GM12878 (cell line): ENCODE measurements at regions not wholly inside any gene's neighbourhood (a gene's known extent, or its start where the extent isn't known, plus 50 kb on each side); places are given as distances from the start of the nearest gene placed in this dataset.
"Not testable (repeated sequence)": the region's sequence is repeated elsewhere in the genome, so short reads cannot be mapped to it uniquely, and the experiment has no call there.

Experiments
- ATAC-seq: fragments of 200-7000 bp; cut with Tn5 transposase; 3 replicates; pipeline ENCODE4 v1.9.1; 2020; ENCODE audit warnings: mild to moderate bottlenecking, moderate library complexity
- BruUV-seq: library from RNA; stranded (reverse); fragments of 400-500 nt; replicated peaks from 2 replicates; lab custom pipeline; 2021; lab: Mats Ljungman, UMichigan
- CTCF ChIA-PET: fragments of 300-600 bp; sonication (Branson Sonifier 250); formaldehyde crosslinking; extraction: SDS; loops from one replicate; lab custom pipeline; 2021; ENCODE audit warnings: inconsistent platforms; lab: Yijun Ruan, JAX
- POLR2A ChIA-PET: fragments of 350-600 bp; formaldehyde crosslinking; extraction: SDS; loops from one replicate; lab custom pipeline; 2021; ENCODE audit warnings: inconsistent platforms; lab: Charles Lee
- RAD21 ChIA-PET: fragments of 300-600 bp; sonication (Branson Sonifier 250); formaldehyde crosslinking; loops from one replicate; lab custom pipeline; 2023; ENCODE audit warnings: antibody characterized with exemption; ENCODE audit not compliant: unreplicated experiment; lab: Charles Lee
- SMC1A ChIA-PET: fragments of 300-600 bp; sonication (Branson Sonifier 250); formaldehyde crosslinking; loops from one replicate; lab custom pipeline; 2023; ENCODE audit not compliant: unreplicated experiment, uncharacterized antibody; lab: Charles Lee
- DNase-seq: peaks from one replicate; pipeline ENCODE4 v3.0.0-alpha.2; 2011; ENCODE audit warnings: low read depth, low spot score
- FAIRE-seq: peaks from 3 replicates; lab custom pipeline; 2011; peaks lifted over from hg19 to GRCh38; lab: Jason Lieb, UNC
- H2AFZ ChIP-seq: 2 replicates; pipeline ENCODE4 v1.6.0; 2011; ENCODE audit warnings: low read depth, low read length, control low read depth; ENCODE audit not compliant: control insufficient read depth
- H3K27ac ChIP-seq: 2 replicates; pipeline ENCODE4 v1.5.1; 2011; ENCODE audit warnings: control low read depth; ENCODE audit not compliant: control insufficient read depth, insufficient read depth
- H3K27me3 ChIP-seq, 2 experiments: replicated peaks in 1 of 2; 2 replicates each; pipeline versions ENCODE4 v1.6.0 to v1.6.1; 2011; ENCODE audit warnings: low read length in 1 of 2; ENCODE audit not compliant: control insufficient read depth in 2 of 2, insufficient read depth in 2 of 2
- H3K36me3 ChIP-seq, 2 experiments: 2 replicates each; pipeline ENCODE4 v1.5.1; 2011; ENCODE audit warnings: low read length in 1 of 2; ENCODE audit not compliant: control insufficient read depth in 2 of 2, insufficient read depth in 2 of 2
- H3K4me1 ChIP-seq: 2 replicates; pipeline ENCODE4 v1.6.1; 2011; ENCODE audit warnings: mild to moderate bottlenecking, low read length, moderate library complexity, mixed read lengths; ENCODE audit not compliant: control insufficient read depth, insufficient read depth
- H3K4me2 ChIP-seq: 2 replicates; pipeline ENCODE4 v1.6.0; 2011; ENCODE audit warnings: control low read depth; ENCODE audit not compliant: control insufficient read depth, insufficient read depth
- H3K4me3 ChIP-seq: fragments of 200-600 bp; sonication (generic); 2 replicates; pipeline ENCODE4 v1.5.1; 2016
- H3K79me2 ChIP-seq: 2 replicates; pipeline ENCODE4 v1.6.0; 2011; ENCODE audit warnings: low read length; ENCODE audit not compliant: control insufficient read depth, insufficient read depth
- H3K9ac ChIP-seq: 2 replicates; pipeline ENCODE4 v1.8.0; 2011; ENCODE audit warnings: low read length, control low read depth, mixed read lengths; ENCODE audit not compliant: control insufficient read depth, insufficient read depth
- H3K9me3 ChIP-seq: replicated peaks from 3 replicates; pipeline ENCODE4 v1.5.1; 2011; ENCODE audit warnings: mild to moderate bottlenecking, low read length; ENCODE audit not compliant: control insufficient read depth, insufficient read depth
- H4K20me1 ChIP-seq: 2 replicates; pipeline ENCODE4 v1.6.0; 2011; ENCODE audit not compliant: control insufficient read depth, insufficient read depth
- WGBS: methylation state at CpG from one replicate; pipeline ENCODE4 v1.1.6; 2016; ENCODE audit warnings: low lambda C conversion rate; ENCODE audit not compliant: insufficient replicate concordance, insufficient coverage; ENCODE audit errors: missing lambda C conversion rate; 5-methylcytosine and 5-hydroxymethylcytosine counted together
- in situ Hi-C: fragments of 300-500 bp; cut with MboI; formaldehyde crosslinking; loops from 9 replicates; pipeline ENCODE4 v1.14.3; 2018; ENCODE audit warnings: mixed read lengths
- intact Hi-C: fragments of 100-400 bp; cut with micrococcal nuclease; formaldehyde crosslinking; loops from one replicate; pipeline ENCODE4 v1.14.2; 2022; ENCODE audit not compliant: unreplicated experiment

- 0% methylated on average over 2 of the region's 4 CpGs for WGBS
- intact Hi-C loops, H4K20me1 ChIP-seq, BruUV-seq, FAIRE-seq, SMC1A ChIA-PET, H3K9ac ChIP-seq, ATAC-seq, H3K27me3 ChIP-seq, RAD21 ChIA-PET, H3K79me2 ChIP-seq, POLR2A ChIA-PET, H3K4me2 ChIP-seq, H3K4me3 ChIP-seq, H2AFZ ChIP-seq, H3K4me1 ChIP-seq, H3K27ac ChIP-seq, H3K36me3 ChIP-seq, in situ Hi-C loops, CTCF ChIA-PET, DNase-seq, H3K9me3 ChIP-seq: not testable (repeated sequence)
These were observed 3072.2 kb downstream of the RPIA start for GRCh38 chr2:91763710-91764109.

GRCh38 chr2:91764581-91765002 is 3073.1 kb downstream of the RPIA start:
- FAIRE-seq, BruUV-seq: not testable (repeated sequence)

GRCh38 chr2:91765018-91765754 is 3073.7 kb downstream of the RPIA start:
- RAD21 ChIA-PET, H3K27me3 ChIP-seq, H2AFZ ChIP-seq, intact Hi-C loops, H3K4me3 ChIP-seq, H3K79me2 ChIP-seq, SMC1A ChIA-PET, H3K4me2 ChIP-seq, POLR2A ChIA-PET, H3K27ac ChIP-seq, H3K36me3 ChIP-seq, ATAC-seq, CTCF ChIA-PET, H3K9me3 ChIP-seq, BruUV-seq, DNase-seq, H4K20me1 ChIP-seq, H3K9ac ChIP-seq, H3K4me1 ChIP-seq, in situ Hi-C loops: not testable (repeated sequence)
- WGBS, result 33% methylated on average over 4 of the region's 7 CpGs
- FAIRE-seq, result peak; percentile 35

More at GRCh38 chr2:91764581-91765002, 3073.1 kb downstream of the RPIA start:
- in situ Hi-C loops, H3K27me3 ChIP-seq, H3K4me3 ChIP-seq, H3K9ac ChIP-seq, H3K36me3 ChIP-seq, H2AFZ ChIP-seq, H3K9me3 ChIP-seq, H3K27ac ChIP-seq, POLR2A ChIA-PET, H4K20me1 ChIP-seq, DNase-seq, intact Hi-C loops, SMC1A ChIA-PET, CTCF ChIA-PET, H3K4me2 ChIP-seq, ATAC-seq, H3K79me2 ChIP-seq, H3K4me1 ChIP-seq, RAD21 ChIA-PET: not testable (repeated sequence)
- 26% methylated on average over 5 of the region's 5 CpGs for WGBS

GRCh38 chr2:91766349-91767048 is 3075.0 kb downstream of the RPIA start:
- POLR2A ChIA-PET, H3K4me3 ChIP-seq, H3K9ac ChIP-seq, H3K27me3 ChIP-seq, intact Hi-C loops, H3K4me1 ChIP-seq, H3K9me3 ChIP-seq, H2AFZ ChIP-seq, DNase-seq, FAIRE-seq, H3K4me2 ChIP-seq, BruUV-seq, H3K27ac ChIP-seq, ATAC-seq, RAD21 ChIA-PET, H4K20me1 ChIP-seq, SMC1A ChIA-PET, H3K36me3 ChIP-seq, CTCF ChIA-PET, H3K79me2 ChIP-seq, in situ Hi-C loops: not testable (repeated sequence)
- 20% methylated on average over 8 of the region's 9 CpGs for WGBS
